HG03064 (cell line): ENCODE measurements at regions not wholly inside any gene's neighbourhood (a gene's known extent, or its start where the extent isn't known, plus 50 kb on each side); places are given as distances from the start of the nearest gene placed in this dataset.
"Not testable (repeated sequence)": the region's sequence is repeated elsewhere in the genome, so short reads cannot be mapped to it uniquely, and the experiment has no call there.

Experiments used
- ATAC-seq: cut with Tn5 transposase; IDR thresholded peaks from one replicate; pipeline ENCODE4 v1.9.1; 2021; ENCODE audit warnings: low read depth; ENCODE audit not compliant: unreplicated experiment

GRCh38 chr2:766255-766654 lies 89.0 kb upstream of the TMEM18 start:
- no peak for ATAC-seq

DNA sequence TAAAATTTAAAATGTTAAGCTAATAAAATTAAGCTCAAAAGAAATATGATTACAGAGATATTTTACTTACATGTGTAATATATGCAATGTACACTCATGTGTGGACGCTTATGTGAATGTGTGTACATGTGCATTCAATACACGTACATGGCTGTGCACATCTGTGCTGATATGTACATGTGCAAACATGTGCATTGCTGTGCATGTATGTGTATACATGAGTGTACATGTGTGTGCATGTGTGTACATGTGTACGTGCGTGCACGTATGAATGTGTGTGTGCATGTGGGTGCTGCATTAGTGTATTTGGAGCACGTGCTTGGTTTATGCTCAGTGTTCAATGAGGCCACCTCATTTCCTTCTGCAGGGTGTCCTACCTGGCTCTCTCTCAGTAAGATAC lies 88.2 kb upstream of the TMEM18 start:
- no peak for ATAC-seq

GRCh38 chr2:763766-764525 lies 86.7 kb upstream of the TMEM18 start:
- ATAC-seq = no peak

- ATAC-seq = no peak
These were observed 85.4 kb upstream of the TMEM18 start for GRCh38 chr2:762646-763045.

GRCh38 chr2:761384-761783 lies 84.2 kb upstream of the TMEM18 start:
- ATAC-seq = no peak

- ATAC-seq = no peak
These were observed 82.8 kb upstream of the TMEM18 start for GRCh38 chr2:760001-760400.

DNA sequence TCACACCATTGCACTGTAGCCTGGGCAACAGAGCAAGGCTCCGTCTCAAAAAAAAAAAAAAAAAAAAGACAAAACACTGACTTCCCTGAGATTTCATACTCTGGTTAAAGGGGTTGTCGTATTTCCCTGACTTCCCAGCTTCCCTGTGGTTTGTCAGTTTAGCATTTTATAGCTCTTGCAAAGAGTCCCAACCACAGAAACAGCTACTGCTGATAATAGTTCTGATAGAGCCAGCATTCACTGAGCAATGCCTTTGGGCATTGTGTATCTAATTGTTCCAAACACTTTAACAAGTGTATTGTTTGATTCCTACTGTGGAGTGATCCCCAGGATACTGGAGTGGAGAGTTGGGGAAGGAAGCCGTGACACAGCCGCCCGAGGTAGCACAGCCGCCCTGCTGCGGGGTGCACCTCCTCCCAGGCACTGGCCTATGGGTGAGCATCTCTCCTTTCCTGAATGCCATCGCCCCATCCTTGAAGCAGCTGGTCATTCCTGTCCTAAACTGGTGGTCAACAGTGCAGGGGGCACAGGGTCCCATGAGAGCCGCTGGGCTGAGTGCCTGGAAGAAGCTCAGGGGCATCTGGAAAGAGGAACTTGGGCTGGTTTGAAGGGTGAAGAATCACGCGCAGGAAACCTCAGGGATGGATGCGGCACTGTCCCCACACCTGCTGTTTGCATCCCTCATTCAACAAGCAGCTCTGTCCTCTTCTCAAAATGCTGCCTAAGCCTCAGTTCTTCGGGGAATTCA lies 81.0 kb upstream of the TMEM18 start:
- ATAC-seq = no peak

DNA sequence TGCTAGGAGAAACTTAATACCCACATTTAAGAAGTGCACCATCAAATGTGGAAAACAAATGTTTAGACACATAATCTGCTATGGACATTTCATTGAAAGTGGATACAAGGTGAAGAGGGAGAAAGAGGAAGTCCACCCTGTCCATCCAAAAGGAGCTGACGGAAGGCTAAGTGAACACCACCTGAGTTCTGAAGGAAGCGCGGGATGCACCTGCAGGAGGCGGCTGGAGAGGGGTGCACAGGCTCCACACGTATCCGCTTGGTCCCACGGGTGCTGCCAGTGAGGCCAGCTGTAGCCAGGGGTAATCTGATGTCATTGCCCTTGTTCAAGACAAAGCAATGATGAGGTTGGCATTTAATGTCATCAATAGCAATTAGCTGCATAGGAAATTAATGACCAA lies 75.9 kb upstream of the TMEM18 start:
- no peak for ATAC-seq

DNA sequence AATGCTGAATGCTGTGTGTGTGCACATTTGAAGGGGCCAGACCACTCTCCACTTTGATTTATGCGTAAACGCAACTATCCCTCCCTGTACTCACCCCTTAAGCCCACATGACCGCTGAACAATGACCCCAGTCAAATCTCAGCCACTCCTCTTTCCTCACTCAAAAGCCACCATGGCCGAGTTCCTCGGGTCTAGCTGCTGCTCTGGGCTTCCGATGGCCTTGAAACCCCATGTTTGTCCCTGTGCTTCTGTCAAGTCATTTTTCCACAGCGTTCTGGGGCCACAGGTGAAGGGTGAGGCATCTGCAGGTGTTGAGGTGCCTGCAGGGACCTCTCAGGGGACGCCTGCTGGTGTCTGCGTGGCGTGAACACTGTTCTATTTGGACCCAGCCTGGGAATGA lies 74.3 kb upstream of the TMEM18 start:
- no peak for ATAC-seq

- no peak for ATAC-seq
These were observed 73.4 kb upstream of the TMEM18 start for GRCh38 chr2:750628-751027.

- ATAC-seq = no peak
These were observed 70.7 kb upstream of the TMEM18 start for GRCh38 chr2:747762-748351.

GRCh38 chr2:746697-747096 lies 69.5 kb upstream of the TMEM18 start:
- ATAC-seq = no peak

DNA sequence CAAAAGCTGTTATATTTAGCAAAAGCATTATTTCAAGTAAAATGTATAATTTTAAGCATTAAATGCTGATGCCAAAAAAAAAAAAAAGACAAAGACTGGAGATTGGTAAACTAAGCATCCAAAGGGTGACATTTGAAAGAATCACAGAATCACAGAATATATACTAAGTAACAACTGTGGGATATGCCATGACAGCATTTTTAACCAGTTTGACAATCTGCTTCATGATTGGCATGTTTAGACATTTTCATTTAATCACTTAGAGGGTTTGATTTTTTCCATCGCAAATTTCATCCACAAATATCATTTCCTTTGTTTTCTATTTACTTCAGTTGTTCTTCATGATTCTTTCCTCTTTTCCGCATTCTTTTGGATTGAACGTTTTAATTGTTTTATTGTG lies 66.9 kb upstream of the TMEM18 start:
- no peak for ATAC-seq

GRCh38 chr2:742221-742620 lies 65.0 kb upstream of the TMEM18 start:
- ATAC-seq = no peak

DNA sequence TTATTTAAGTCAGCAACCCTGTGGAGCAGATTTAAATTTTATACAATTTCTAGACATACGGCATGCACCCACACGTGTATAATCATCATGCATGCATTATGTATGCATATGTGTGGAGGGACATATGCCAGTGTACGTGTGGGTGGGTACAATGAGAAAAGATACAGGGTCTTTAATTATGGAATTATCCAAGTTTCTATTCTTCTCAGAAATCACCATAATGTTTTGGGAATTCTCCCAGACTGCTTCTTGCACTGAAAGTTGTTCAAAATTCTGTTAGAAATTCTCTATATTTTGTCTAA lies 63.9 kb upstream of the TMEM18 start:
- ATAC-seq = no peak

- ATAC-seq = not testable (repeated sequence)
These were observed 63.4 kb upstream of the TMEM18 start for GRCh38 chr2:740322-741194.

GRCh38 chr2:739864-740321 lies 62.7 kb upstream of the TMEM18 start:
- ATAC-seq = not testable (repeated sequence)

GRCh38 chr2:736939-737338 lies 59.7 kb upstream of the TMEM18 start:
- ATAC-seq = no peak

DNA sequence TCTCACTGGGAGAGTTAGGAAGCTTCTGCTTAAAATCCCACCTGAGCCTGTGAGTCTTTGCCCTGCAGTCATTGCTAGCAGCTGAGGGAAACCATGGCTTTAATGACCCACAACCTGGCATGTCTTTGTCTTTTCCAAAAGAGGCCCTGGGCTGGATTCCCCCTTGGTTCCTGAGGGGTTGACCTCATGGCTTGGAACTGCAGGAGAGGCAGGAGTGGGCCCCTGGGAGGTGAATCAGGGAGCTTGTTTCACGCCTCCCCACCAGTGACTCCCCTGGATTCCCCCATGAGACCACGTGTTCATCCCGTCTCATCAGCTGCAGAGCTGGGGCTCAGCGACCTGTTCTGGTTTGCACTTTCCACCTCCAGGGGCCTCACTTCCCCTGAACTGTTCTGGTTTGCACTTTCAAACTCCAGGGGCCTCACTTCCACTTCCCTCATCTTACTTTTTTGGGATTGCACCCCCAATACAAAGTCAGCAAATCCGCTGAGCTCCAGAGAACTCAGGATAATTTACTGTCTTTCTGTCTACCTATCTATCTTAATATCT lies 58.5 kb upstream of the TMEM18 start:
- ATAC-seq = no peak

- ATAC-seq = no peak
These were observed 57.3 kb upstream of the TMEM18 start for GRCh38 chr2:734496-734895.

DNA sequence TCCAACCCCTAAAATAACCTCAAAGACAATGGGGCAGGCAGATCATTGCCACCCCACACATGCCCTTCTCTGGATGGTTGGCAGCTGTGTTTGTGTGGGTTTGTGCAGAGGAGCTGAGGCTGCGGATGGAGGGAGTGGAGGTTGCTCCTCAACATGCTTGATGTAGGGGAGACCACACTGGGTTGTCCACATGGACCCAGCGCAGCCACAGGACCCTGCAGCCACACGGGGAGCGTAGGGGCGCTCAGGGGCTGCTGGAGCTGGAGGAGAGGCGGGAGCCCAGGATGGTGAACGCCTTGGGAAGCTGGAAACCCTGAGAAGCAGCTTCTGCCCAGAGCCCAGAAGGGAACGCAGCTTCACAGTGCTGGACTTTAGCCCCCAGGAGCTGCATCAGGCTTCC lies 56.3 kb upstream of the TMEM18 start:
- ATAC-seq = no peak
